Suprapubic skin (tissue), 4 donors: ENCODE measurements at regions not wholly inside any gene's neighbourhood (a gene's known extent, or its start where the extent isn't known, plus 50 kb on each side); places are given as distances from the start of the nearest gene placed in this dataset.

Source experiments
- CTCF ChIP-seq, 2 donors: fragments of 200-600 bp in 1 of 2; fragments of 450-650 bp in 1 of 2; sonication (generic) in 1 of 2; IDR thresholded peaks; one replicate each; pipeline ENCODE4 v1.5.1; 2016 to 2019; ENCODE audit warnings: antibody characterized with exemption in 2 of 2, mild to moderate bottlenecking in 1 of 2, moderate library complexity in 1 of 2
- EP300 ChIP-seq: sonication (generic); formaldehyde crosslinking; IDR thresholded peaks from one replicate; pipeline ENCODE4 v1.6.1; 2017; ENCODE audit warnings: antibody characterized with exemption
- POLR2A ChIP-seq, 2 donors: fragments of 450-650 bp; IDR thresholded peaks; one replicate each; pipeline ENCODE4 v1.6.1; 2017; ENCODE audit warnings: antibody characterized with exemption in 2 of 2, mild to moderate bottlenecking in 2 of 2, moderate library complexity in 2 of 2
- POLR2AphosphoS5 ChIP-seq, 3 donors: sonication (generic); formaldehyde crosslinking; IDR thresholded peaks; one replicate each; pipeline ENCODE4 v1.6.1; 2017; ENCODE audit warnings: antibody characterized with exemption in 3 of 3

GRCh38 chr1:219374636-219375035 is 201.0 kb downstream of the LYPLAL1 start:
- TF ChIP-seq EP300 (no peak), CTCF (IDR thresholded peaks at IDR 0.05) (no peak), POLR2AphosphoS5 (IDR thresholded peaks at IDR 0.05) (no peak), POLR2A (IDR thresholded peaks at IDR 0.05) (no peak)
